Activated CD4-positive, alpha-beta T cell treated with anti-CD3 and anti-CD28 coated beads for 24 hours (primary cell): ENCODE measurements at regions not wholly inside any gene's neighbourhood (a gene's known extent, or its start where the extent isn't known, plus 50 kb on each side); places are given as distances from the start of the nearest gene placed in this dataset.
"Not testable (repeated sequence)": the region's sequence is repeated elsewhere in the genome, so short reads cannot be mapped to it uniquely, and the experiment has no call there.

Experiments
- DNase-seq, 2 donors: peaks; one replicate each; pipeline ENCODE4 v3.0.0-alpha.2; 2020; ENCODE audit warnings: low read depth in 2 of 2

- DNase-seq: not testable (repeated sequence)
Observed at GRCh38 chr5:177857642-177858200, 75.0 kb upstream of the FAM153A start.

DNA sequence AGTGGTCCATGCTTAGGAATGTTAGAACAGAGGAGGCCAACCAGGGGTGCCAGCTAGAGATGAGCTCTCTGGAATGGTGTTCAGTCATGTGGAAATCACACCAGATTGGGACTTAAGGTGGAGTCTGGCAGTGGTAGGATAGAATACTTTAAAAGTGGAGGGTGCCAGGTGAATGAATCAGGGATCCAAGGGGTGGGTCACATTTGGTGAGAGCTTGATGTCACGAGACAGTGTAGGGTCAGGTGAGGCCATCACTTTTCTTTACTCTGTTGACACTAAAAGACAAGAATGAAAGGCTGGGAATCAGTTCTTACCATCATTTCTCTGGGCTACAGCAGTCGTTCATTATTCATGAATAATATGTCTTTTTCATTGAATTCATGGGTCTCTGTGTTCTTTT, 73.8 kb upstream of the FAM153A start:
- not testable (repeated sequence) for DNase-seq

GRCh38 chr5:177847914-177848313, 65.2 kb upstream of the FAM153A start:
- not testable (repeated sequence) for DNase-seq

GRCh38 chr5:177846598-177846997, 63.9 kb upstream of the FAM153A start:
- DNase-seq: not testable (repeated sequence)

DNA sequence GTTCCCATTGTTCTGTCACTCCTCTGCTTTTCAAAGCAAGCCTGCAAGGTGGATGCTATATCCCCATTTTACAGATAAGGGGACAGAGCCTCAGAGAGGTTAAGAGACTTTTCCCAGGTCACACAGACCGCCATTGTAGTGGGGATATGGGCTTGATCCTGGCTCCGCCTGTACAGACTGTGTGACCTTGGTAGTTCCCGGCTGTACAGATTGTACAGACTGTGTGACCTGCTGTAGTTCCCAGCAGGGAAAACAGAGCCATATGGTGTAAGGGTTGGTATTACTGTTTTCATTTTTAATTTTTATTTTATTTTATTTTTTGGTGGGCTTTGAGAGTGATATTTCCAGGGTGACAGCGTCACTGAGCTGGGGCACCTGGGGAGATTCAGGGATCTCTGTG, 63.2 kb upstream of the FAM153A start:
- DNase-seq: not testable (repeated sequence)

DNA sequence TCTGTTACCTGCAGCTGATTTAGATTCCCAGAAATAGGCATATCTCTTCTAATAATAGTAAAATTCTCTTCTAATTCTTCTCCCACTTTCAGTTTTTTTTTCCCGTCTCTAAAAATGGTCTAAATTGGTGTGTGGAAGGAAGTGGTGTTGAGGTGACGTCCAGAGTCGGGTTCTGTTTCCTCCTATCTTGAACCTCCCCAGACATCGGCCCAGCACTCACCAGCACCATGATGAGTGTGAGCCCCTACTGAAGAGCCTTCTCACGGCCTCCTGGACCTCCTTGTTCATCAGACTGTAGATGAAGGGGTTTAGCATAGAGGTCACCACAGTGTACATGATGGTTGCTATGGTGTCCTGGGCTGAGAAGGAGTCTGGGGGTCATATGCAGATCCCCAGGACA, 53.5 kb upstream of the FAM153A start:
- not testable (repeated sequence) for DNase-seq
